SK-N-SH (cell line): ENCODE measurements at regions not wholly inside any gene's neighbourhood (a gene's known extent, or its start where the extent isn't known, plus 50 kb on each side); places are given as distances from the start of the nearest gene placed in this dataset.

Experiments used
- CTCF ChIA-PET: fragments of 300-600, 350-600 bp; formaldehyde crosslinking; extraction: SDS; loops from one replicate; lab custom pipeline; 2021; lab: Yijun Ruan, JAX
- POLR2A ChIA-PET: fragments of 350-600 bp; sonication (Branson Sonifier 250); formaldehyde crosslinking; extraction: SDS; loops from one replicate; lab custom pipeline; 2020; ENCODE audit warnings: antibody characterized with exemption, inconsistent platforms; lab: Yijun Ruan, JAX
- DNase-seq: peaks from one replicate; pipeline ENCODE4 v3.0.0; 2012
- H2AFZ ChIP-seq: fragments of 200-600 bp; sonication (generic); 2 replicates; pipeline ENCODE4 v1.8.1; 2016; ENCODE audit warnings: antibody characterized with exemption, mild to moderate bottlenecking, low read depth
- H3F3A ChIP-seq: fragments of 200-600 bp; sonication (generic); replicated peaks from 2 replicates; pipeline ENCODE3; 2016; ENCODE audit warnings: antibody characterized with exemption, mild to moderate bottlenecking; ENCODE audit not compliant: insufficient read depth
- H3K27ac ChIP-seq, 2 experiments: fragments of 200-500 bp in 1 of 2; fragments of 200-600 bp in 1 of 2; sonication (Bioruptor generic) in 1 of 2; sonication (generic), shearing (Covaris generic) in 1 of 2; 2 replicates each; pipeline versions ENCODE4 v1.5.1 to v1.6.1; 2014 to 2016; ENCODE audit warnings: low read depth in 2 of 2, inconsistent platforms in 1 of 2, low read length in 1 of 2, mild to moderate bottlenecking in 1 of 2, mixed read lengths in 1 of 2
- H3K27me3 ChIP-seq: fragments of 200-600 bp; sonication (generic), shearing (Covaris generic); 2 replicates; pipeline ENCODE4 v1.6.1; 2016; ENCODE audit warnings: mixed run types; ENCODE audit not compliant: insufficient read depth
- H3K36me3 ChIP-seq, 2 experiments: fragments of 200-500 bp in 1 of 2; fragments of 200-600 bp in 1 of 2; sonication (Bioruptor generic) in 1 of 2; sonication (generic) in 1 of 2; replicated peaks in 1 of 2; 2 replicates each; pipeline versions ENCODE3 to v1.5.1; 2014 to 2016; ENCODE audit warnings: low read length in 1 of 2, mild to moderate bottlenecking in 1 of 2; ENCODE audit not compliant: insufficient read depth in 2 of 2, control insufficient read depth in 1 of 2
- H3K4me1 ChIP-seq, 2 experiments: fragments of 200-500 bp in 1 of 2; fragments of 200-600 bp in 1 of 2; sonication (Bioruptor generic) in 1 of 2; sonication (generic), shearing (Covaris generic) in 1 of 2; 2 replicates each; pipeline versions ENCODE4 v1.5.1 to v1.6.1; 2014 to 2016; ENCODE audit warnings: low read depth in 1 of 2, low read length in 1 of 2, mixed run types in 1 of 2; ENCODE audit not compliant: insufficient read depth in 2 of 2, control insufficient read depth in 1 of 2
- H3K4me2 ChIP-seq: fragments of 200-600 bp; sonication (generic), shearing (Covaris generic); 2 replicates; pipeline ENCODE4 v1.6.1; 2017; ENCODE audit warnings: mixed run types
- H3K4me3 ChIP-seq, 2 experiments: fragments of 200-500 bp in 1 of 2; fragments of 200-600 bp in 1 of 2; sonication (Bioruptor generic) in 1 of 2; sonication (generic), shearing (Covaris generic) in 1 of 2; 2 replicates each; pipeline versions ENCODE4 v1.5.1 to v1.8.1; 2014 to 2016; ENCODE audit warnings: low read depth in 2 of 2, inconsistent platforms in 1 of 2, low read length in 1 of 2, mild to moderate bottlenecking in 1 of 2, mixed read lengths in 1 of 2, moderate library complexity in 1 of 2
- H3K79me2 ChIP-seq: fragments of 200-600 bp; sonication (generic); 2 replicates; pipeline ENCODE4 v1.8.1; 2017; ENCODE audit warnings: mild to moderate bottlenecking; ENCODE audit not compliant: insufficient read depth
- H3K9ac ChIP-seq: fragments of 200-600 bp; sonication (generic); 2 replicates; pipeline ENCODE4 v1.6.1; 2017; ENCODE audit warnings: mixed run types
- H3K9me2 ChIP-seq: fragments of 200-600 bp; sonication (generic); 2 replicates; pipeline ENCODE4 v1.6.1; 2017; ENCODE audit warnings: mixed run types
- H3K9me3 ChIP-seq: fragments of 200-600 bp; sonication (generic); 2 replicates; pipeline ENCODE4 v1.6.1; 2017; ENCODE audit warnings: mixed run types, mild to moderate bottlenecking, moderate library complexity
- H4K20me1 ChIP-seq: fragments of 200-600 bp; sonication (generic); 2 replicates; pipeline ENCODE4 v1.6.1; 2017; ENCODE audit warnings: mild to moderate bottlenecking, mixed run types; ENCODE audit not compliant: insufficient read depth
- EP300 ChIP-seq, 2 experiments: IDR thresholded peaks; 2 replicates each; pipeline versions ENCODE4 v1.4.0 to v1.6.1; 2012; ENCODE audit warnings: borderline replicate concordance in 1 of 2, low read depth in 1 of 2, low read length in 1 of 2
- EZH2phosphoT487 ChIP-seq: fragments of 200-600 bp; sonication (generic); IDR thresholded peaks from 2 replicates; pipeline ENCODE4 v1.6.1; 2017; ENCODE audit warnings: low read depth, mixed run types, mild to moderate bottlenecking, antibody characterized with exemption, moderate library complexity, borderline replicate concordance
- IRF3 ChIP-seq: fragments of 150-350 bp; IDR thresholded peaks from 2 replicates; pipeline ENCODE4 v1.6.1; 2016; ENCODE audit warnings: mild to moderate bottlenecking, low read depth, low read length
- MXI1 ChIP-seq: IDR thresholded peaks from 2 replicates; pipeline ENCODE4 v1.6.1; 2012; ENCODE audit warnings: mild to moderate bottlenecking, low read depth, low read length, improper control_type of control experiment
- NRF1 ChIP-seq: IDR thresholded peaks from 2 replicates; pipeline ENCODE4 v1.6.1; 2012; ENCODE audit warnings: low read depth, mild to moderate bottlenecking, low read length
- RCOR1 ChIP-seq: fragments of 150-350 bp; IDR thresholded peaks from 2 replicates; pipeline ENCODE4 v1.6.1; 2017; ENCODE audit warnings: antibody characterized with exemption, low read length
- REST ChIP-seq: IDR thresholded peaks from 2 replicates; pipeline ENCODE4 v1.6.1; 2012; ENCODE audit warnings: mild to moderate bottlenecking, low read depth, low read length, moderate library complexity
- SIN3A ChIP-seq: IDR thresholded peaks from 2 replicates; pipeline ENCODE4 v1.6.1; 2012; ENCODE audit warnings: low read depth, mild to moderate bottlenecking, low read length, moderate library complexity, borderline replicate concordance
- TAF1 ChIP-seq: IDR thresholded peaks from 2 replicates; pipeline ENCODE4 v1.6.1; 2012; ENCODE audit warnings: low read depth, mild to moderate bottlenecking, low read length, moderate library complexity, borderline replicate concordance
- TCF12 ChIP-seq: IDR thresholded peaks from 2 replicates; pipeline ENCODE4 v1.4.0; 2012
- WGBS: methylation state at CpG from one replicate; pipeline ENCODE4 v1.1.6; 2017; ENCODE audit warnings: low lambda C conversion rate; 5-methylcytosine and 5-hydroxymethylcytosine counted together

- Histone ChIP-seq H3K4me1 (no peaks in the 10 kb centered on the region), H3K9ac (no peak overlapping the region), H3K36me3 (no peaks in the 10 kb centered on the region), H3K9me3 (no peaks in the 10 kb centered on the region), H3K27me3 (no peaks in the 10 kb centered on the region), H3K4me3 (no peak overlapping the region), H3K9me2 (no peaks in the 10 kb centered on the region), H3K79me2 (no peaks in the 10 kb centered on the region), H3K4me2 (no peak overlapping the region), H2AFZ (no peak overlapping the region), H3F3A (no peaks in the 10 kb centered on the region), H3K27ac (no peak overlapping the region), H4K20me1 (no peaks in the 10 kb centered on the region)
- ChIA-PET POLR2A (no interaction called here), CTCF (interaction anchor here (1.2 kb wide), 1 partner anchor 27 kb away, joined by 3 read pairs; no protein-coding TSS in a partner anchor)
- TF ChIP-seq EZH2phosphoT487: no peak
- TF ChIP-seq TCF12: no peak
- no peak for TF ChIP-seq NRF1
- TF ChIP-seq RCOR1: no peak
- no peak for TF ChIP-seq IRF3
- no peak for TF ChIP-seq REST
- no peak for TF ChIP-seq SIN3A
- TF ChIP-seq MXI1: no peak
- no peak for TF ChIP-seq TAF1
- 7% methylated on average over 4 of the region's 4 CpGs for WGBS
- DNase-seq: no peak
These were observed 197.6 kb downstream of the AACS start for GRCh38 chr12:125262851-125263250.

GRCh38 chr12:125263385-125263784 lies 198.2 kb downstream of the AACS start:
- Histone ChIP-seq H4K20me1 (no peaks in the 10 kb centered on the region), H3K4me1 (no peaks in the 10 kb centered on the region), H3K9me2 (no peaks in the 10 kb centered on the region)
- 22% methylated on average over 8 of the region's 8 CpGs for WGBS
- CTCF ChIA-PET: interaction anchor here (1.2 kb wide), 1 partner anchor 27 kb away, joined by 3 read pairs; no protein-coding TSS in a partner anchor
- TF ChIP-seq EP300 (IDR thresholded peaks at IDR 0.05; ENCODE audit: borderline replicate concordance in 1 of 2, low read depth in 1 of 2, low read length in 1 of 2) (no peak), REST (peak; percentile 77; the same call in 1 of the 2 replicates), TAF1 (no peak)
- TF ChIP-seq, all 33 proteins: peak for 1
- Histone ChIP-seq H3K9ac (no peak overlapping the region), H3F3A (no peaks in the 10 kb centered on the region), H2AFZ (no peak overlapping the region), H3K79me2 (no peaks in the 10 kb centered on the region), H3K4me2 (no peak overlapping the region), H3K27ac (no peak overlapping the region), H3K36me3 (no peaks in the 10 kb centered on the region), H3K9me3 (no peaks in the 10 kb centered on the region), H3K27me3 (no peaks in the 10 kb centered on the region), H3K4me3 (no peak overlapping the region)
- POLR2A ChIA-PET: no interaction called here
- no peak for DNase-seq
